Retinal pigment epithelial cell (primary cell): ENCODE measurements at regions not wholly inside any gene's neighbourhood (a gene's known extent, or its start where the extent isn't known, plus 50 kb on each side); places are given as distances from the start of the nearest gene placed in this dataset.

ENCODE experiments used
- DNase-seq: peaks from one replicate; pipeline ENCODE4 v3.0.0-alpha.2; 2010; ENCODE audit warnings: low read depth
- H3K4me3 ChIP-seq: 2 replicates; pipeline ENCODE4 v1.5.1; 2011; ENCODE audit warnings: mild to moderate bottlenecking, low read length, control low read depth, moderate library complexity
- TF ChIP-seq, protein P1 (sequence below): conservative IDR thresholded peaks from 2 replicates; pipeline ENCODE4 v1.5.1; 2011; ENCODE audit warnings: low read depth, low read length, control low read depth, inconsistent platforms

DNA sequence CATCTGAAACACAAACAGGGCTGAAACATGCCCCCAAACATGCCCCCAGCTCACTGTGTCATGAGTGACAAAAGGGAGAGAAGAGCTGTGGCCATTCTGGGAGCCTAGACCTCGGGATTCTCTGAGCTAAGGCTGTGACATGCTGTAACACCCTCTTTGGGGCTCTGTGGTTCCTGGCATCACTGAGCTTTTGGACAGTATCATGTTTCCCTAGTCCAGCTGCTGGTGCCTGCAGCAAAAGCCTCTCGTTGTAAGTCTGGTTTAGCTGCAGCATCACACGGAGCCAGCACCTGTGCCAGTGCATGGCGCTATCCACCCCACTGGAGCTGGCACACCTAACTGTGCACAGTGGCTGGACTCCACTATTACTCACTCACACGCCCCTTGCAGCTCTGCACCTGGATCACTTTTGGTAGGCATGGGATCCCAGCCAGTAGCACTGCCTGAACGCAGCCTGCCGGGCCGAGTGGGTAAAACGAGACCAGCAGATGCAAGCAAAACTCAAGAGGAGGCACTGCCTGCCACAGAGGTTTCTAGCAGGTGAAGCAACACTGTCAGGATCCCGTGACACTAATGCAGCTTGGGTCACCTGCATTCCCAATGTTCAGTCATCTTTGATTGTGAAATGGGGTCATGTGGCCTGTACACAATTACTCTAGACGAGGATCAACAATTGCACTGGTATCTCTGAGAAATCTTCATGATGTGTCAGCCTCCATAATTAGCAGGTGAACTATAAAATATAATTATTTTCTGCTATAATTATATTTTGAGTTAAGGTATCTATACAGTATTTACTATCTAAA lies 547.2 kb downstream of the ZNF804A start:
- no peak overlapping the region for H3K4me3 ChIP-seq
- TF ChIP-seq, protein P1, sequence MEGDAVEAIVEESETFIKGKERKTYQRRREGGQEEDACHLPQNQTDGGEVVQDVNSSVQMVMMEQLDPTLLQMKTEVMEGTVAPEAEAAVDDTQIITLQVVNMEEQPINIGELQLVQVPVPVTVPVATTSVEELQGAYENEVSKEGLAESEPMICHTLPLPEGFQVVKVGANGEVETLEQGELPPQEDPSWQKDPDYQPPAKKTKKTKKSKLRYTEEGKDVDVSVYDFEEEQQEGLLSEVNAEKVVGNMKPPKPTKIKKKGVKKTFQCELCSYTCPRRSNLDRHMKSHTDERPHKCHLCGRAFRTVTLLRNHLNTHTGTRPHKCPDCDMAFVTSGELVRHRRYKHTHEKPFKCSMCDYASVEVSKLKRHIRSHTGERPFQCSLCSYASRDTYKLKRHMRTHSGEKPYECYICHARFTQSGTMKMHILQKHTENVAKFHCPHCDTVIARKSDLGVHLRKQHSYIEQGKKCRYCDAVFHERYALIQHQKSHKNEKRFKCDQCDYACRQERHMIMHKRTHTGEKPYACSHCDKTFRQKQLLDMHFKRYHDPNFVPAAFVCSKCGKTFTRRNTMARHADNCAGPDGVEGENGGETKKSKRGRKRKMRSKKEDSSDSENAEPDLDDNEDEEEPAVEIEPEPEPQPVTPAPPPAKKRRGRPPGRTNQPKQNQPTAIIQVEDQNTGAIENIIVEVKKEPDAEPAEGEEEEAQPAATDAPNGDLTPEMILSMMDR: no peak

DNA sequence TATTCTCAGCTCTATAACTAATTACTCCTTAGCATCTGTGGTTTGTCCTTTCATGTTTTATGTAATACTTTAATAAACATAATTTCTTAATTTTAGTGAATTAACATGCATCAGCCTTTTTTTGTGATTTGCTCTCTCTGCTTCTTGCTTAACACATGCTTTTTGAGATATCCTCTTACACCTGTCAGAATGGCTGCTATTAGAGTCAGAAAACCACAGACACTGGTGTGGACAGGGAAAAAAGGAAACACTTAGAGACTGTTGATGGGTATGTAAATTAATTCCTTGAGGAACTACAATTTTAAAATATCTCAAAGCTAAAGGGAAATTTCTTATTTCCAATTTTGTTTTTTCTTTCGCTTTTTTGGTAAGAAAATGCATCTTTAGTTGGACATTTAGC lies 549.0 kb downstream of the ZNF804A start:
- H3K4me3 ChIP-seq: no peak overlapping the region
- DNase-seq: no peak
- TF ChIP-seq, protein P1: no peak

More for the DNA sequence above, 547.2 kb downstream of the ZNF804A start:
- no peak for DNase-seq

DNA sequence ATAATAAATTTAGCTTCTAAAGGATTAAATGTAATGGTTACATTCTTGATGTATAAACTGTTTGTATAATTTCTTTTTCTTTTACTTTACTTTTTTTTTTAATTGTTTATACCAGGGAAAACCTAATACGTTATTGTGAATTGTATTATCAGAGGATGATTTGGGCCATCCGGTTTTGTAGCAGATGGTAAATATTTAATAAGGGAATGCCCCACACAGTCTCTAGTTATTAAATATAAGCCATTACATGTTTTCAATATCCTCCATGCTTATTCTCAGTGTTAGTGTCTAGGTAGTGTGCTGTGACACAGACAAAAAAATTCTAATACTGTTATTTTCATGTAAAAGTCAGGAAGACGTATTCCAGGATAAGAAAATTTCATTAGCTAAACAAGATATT lies 553.9 kb downstream of the ZNF804A start:
- TF ChIP-seq, protein P1: no peak
- no peak for DNase-seq
- no peak overlapping the region for H3K4me3 ChIP-seq

DNA sequence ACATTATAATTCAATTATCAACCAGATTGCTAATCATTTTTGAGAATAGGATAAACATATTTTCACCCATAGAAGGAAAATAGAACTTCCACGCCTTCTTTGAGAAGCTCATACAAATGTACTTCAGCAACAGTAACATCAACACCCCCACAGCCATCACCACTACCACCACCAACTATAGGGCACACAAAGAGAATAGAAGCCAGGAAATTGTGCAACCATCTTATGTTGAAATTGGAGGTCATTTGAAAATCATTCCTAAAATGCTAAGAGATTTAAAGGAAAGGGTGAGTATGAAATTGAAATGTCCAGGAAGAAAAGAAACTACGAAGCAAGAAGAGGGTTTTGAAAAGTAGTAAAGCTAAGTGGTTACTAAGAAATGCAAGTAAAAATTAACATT lies 563.4 kb downstream of the ZNF804A start:
- no peak for DNase-seq
- TF ChIP-seq, protein P1: no peak
- no peak overlapping the region for H3K4me3 ChIP-seq

DNA sequence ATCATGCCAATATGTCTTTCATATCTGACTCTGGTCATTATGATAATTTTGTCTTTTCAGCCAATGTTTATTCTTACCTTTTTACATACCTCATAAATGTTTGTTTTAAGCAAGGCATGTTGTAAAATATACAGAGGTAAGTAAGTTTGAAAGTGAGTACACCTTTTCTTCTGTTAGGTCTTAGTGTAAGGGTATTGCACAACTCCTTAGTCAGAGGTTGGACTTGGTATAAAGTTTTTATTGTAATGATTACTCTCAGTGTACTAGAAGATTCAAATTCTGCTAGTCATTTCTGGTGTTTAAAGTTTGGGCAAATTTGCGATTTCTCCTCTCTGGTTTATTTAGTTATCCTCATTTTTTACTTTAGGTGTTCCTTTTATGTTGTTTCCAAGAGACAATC lies 564.3 kb upstream of the FSIP2 start:
- TF ChIP-seq, protein P1: no peak
- DNase-seq: no peak
- no peak overlapping the region for H3K4me3 ChIP-seq

DNA sequence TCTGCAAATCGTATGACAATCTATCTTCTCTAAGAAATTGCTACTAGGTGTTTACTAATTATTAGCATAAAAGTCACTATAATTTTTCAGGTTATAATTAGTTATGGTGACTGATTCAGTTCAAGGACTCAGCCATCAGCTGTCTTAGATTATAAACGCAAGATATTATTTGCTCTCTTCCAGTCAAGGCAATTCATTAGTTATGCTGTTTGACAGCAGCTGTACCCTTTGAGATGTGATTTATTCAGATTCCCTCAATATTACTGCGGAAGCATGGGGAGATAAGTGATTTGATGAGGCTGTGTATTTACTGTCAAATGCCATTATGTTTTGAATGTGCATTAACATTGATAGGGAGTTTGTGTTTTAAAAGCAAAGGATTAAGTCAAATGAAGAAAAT lies 558.9 kb upstream of the FSIP2 start:
- no peak overlapping the region for H3K4me3 ChIP-seq
- DNase-seq: no peak
- TF ChIP-seq, protein P1: no peak

DNA sequence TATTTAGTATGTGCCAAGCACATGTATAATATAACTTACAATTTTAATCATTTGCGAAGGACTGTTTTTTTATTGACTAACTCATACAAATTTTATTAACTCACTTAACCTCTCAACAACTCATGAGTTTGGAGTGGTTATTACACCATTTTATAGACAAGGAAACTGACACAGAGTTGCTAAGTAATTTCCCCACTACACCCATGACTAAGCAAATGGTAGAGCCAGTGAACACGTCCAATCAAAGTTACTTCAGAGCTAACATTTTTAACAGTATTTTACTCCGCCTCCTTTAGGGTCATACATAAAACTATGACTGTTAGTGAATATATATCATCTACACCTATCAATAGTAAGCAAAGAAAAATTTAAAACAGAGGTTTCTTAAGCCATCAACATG lies 556.7 kb upstream of the FSIP2 start:
- DNase-seq: no peak
- H3K4me3 ChIP-seq: no peak overlapping the region
- TF ChIP-seq, protein P1: no peak
